DMS 273 (cell line): ENCODE measurements at regions not wholly inside any gene's neighbourhood (a gene's known extent, or its start where the extent isn't known, plus 50 kb on each side); places are given as distances from the start of the nearest gene placed in this dataset.

Source experiments
- DNase-seq: peaks from one replicate; lab custom pipeline; 2025; ENCODE audit not compliant: unreplicated experiment; lab: John Stamatoyannopoulos, UW

DNA sequence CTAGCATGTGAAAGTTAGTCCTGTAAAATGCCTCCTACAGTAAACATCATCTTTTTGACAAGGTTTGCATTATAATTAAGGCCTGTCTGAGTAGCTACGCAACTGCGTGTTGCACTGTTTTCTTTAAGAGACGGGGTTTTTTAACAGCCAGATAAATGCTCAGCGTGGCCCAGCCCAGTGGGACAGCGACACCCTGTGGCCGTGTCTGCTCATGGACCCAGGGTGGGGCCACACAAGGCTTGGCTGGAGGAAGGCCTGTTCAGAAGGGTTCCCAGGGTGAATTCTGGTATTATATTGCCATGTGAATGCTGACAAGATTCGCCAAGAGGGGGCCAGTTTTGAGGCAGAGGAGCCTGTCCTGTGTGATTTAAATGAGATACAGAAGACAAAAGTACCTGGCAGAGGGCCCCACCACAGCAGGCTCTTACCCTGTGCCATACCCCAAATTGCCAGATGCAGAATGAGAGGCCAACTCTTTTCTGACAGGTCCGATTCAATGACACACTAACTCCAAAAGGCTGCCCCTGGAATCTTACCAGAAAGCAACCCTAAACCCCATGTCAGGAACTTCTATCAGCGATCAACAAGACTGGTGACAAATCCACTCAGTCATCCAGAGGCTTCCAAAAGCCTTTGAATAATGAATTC lies 65.9 kb upstream of the IRX6 start:
- peak; percentile 77 for DNase-seq

DNA sequence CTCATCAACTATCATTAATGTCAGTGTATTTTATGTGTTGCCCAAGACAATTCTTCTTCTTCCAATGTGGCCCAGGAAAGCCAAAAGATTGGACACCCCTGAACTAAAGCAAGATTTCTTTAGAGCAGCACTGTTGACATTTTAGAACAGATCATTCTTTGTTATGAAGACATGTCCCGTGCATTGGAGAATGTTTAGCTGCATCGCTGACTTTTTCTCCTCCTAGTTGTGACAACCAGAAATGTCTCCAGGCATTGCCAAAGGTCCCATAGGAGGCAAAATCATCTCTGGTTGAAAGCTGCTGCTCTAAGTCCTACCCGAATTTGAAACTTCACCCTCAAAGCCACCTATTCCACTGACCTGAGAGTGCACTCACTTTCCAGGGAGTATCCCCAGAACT lies 62.7 kb upstream of the IRX6 start:
- DNase-seq: no peak

DNA sequence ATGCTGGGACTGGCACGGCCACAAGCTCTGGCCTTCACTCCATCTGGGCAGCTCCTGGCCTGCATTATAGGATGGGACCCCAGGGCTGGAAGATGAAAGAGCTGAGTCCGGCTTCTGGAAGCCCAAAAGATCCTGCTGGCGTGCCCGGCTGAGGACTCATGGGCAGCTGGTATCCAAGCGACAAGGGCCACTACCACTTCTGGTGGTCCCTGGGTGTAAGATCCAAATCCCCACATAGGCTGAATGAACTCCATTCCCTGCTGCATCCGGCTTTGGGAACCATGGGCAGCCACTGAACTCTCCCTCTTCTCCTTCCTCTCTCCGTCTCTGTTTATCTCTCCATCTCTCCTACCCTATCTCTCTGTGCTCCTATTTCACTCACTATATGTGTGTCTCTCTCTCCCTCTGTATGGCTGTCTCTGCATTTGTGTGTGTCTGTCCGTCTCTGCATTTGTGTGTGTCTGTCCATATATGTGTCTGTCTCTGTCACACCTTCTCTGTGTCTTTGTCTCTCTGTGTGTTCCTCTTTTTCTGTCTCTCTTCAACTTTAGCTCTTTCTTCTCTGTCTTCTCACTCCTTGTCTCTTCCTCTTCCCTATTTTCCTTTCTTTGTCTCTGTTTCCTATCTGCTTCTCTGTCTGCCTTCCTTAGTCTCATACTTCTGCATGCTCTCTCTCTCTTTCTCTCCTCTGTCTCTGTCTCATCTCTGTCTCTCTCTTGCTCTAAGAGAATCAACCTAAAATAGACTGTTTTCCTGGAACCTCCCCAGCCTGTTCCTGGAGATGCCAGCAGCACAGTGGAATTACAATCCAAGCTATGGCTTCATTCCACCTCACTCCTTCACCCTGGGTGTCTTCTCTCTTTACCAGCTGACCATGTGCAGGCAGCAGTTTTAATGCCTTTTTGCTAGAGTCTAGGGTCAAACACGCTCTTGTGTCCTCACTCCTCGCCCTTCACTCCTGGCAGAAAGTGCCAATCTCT lies 60.4 kb upstream of the IRX6 start:
- DNase-seq: no peak

DNA sequence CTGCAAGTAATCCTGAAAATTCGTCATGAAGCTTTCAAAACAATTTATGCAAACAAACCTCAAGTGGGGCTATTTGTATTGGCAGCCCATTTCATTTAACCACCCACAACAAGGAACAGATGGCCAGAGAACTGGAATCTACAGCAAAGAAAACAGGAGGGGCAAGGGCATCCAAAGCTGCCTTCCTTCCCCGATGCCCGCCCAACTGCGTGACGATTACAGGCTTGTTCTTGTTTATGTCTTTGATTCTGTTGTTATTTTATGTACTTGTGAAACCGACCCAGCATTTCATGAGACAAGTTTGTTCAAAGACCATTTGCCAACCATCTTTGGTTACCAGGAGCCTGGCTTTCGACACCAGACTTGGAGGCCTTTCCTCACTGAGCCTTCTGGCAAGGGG lies 59.1 kb upstream of the IRX6 start:
- DNase-seq: peak; percentile 64

DNA sequence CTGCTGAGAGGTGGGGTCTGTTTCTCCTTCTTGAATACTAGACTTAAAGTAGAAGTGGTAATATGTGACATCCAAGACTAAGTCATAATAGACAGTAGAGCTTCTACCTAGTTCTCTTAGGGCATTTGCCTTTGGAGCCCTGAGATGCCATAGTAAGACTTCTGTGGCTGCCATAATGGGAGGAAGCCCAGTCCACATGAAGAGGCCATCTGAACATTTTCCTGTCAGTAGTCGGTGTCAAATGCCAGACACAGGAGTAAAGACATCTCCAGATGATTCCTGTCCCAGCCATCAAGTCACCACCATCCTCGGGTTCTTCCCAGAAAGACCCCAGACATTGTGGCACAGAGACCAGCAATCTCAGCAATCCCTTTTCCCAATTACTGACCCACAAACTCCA lies 58.1 kb upstream of the IRX6 start:
- no peak for DNase-seq

DNA sequence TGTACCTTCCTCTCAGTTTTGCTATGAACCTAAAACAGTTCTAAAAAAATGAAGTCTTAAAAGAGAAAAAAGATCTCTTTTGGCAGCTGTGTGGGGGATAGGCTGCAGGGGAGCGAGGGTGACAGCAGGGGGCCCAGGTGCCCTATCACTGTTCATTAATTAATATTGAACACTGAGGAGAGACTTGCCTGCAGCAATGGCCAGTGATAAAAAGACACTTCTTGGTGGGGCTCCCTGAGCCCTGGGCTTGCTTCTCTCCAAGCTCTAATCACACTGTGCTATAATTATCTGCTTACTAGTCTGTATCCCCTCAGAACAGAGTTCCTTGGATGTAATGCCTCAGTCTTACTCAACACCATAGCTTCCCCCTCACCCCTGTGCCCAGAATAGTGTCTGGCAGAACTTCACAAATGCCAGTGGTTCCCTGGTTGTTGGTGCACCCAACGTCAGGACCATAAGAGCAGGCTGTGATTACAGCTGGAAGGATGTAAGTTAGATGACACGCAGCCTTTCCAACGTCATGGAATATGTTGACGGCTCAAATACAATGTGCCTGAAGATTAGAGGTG lies 52.0 kb upstream of the IRX6 start:
- no peak for DNase-seq

DNA sequence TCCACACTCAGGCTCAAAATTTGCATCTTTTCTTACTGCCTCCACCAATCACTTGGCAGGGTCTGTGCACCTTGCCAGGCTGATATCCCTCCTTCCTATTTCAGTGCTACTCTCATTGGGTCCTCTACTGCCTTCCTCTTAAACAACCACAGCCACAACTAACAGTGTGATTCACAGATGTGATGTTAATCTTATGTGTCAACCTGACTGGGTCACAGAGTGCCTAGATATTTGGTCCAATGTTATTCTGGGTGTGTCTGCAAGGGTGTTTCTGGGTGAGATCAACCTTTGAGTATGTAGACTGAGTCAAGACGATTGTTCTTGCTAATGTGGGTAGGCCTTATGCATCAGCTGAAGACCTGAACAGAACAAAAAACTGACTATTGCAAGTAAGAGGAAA lies 51.3 kb upstream of the IRX6 start:
- no peak for DNase-seq

DNA sequence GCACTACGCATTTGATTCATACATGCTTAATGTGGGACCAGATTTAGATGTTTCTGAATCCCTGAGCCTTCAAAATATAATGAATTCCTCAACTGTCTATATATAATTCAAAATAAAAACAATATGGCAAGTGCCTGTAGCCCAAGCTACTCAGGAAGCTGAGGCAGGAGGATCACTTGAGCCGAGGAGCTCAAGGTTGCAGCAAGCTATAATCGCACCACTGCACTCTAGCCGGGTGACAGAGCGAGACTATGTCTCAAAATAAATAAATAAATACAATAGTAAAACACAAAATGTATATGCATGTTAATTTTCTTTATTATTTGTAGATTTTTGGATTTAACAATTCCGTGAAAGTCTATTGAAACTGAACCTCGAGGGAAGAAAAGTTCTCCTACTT lies 50.6 kb upstream of the IRX6 start:
- no peak for DNase-seq

DNA sequence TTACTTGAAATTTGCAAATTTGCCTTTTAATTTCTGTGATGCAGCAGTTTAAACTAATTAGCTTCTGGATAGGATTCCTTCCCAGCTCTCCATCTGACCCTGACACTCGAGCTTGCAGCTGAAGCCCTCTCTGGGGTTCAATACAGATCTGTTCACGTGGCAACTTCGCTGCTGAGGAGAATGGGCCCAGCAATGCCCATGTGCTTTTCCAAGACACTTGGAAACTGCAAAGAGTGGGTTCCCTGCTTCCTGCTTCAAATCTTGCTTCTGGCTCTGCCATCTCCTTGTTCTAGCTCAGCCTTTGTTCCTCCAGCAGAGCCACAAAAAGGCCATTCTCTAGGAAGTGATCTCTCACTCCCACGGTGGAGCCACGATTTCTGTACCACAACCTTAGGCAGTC lies 50.0 kb upstream of the IRX6 start:
- no peak for DNase-seq
